MCF 10A (cell line): ENCODE measurements at regions not wholly inside any gene's neighbourhood (a gene's known extent, or its start where the extent isn't known, plus 50 kb on each side); places are given as distances from the start of the nearest gene placed in this dataset.

Source experiments
- BruUV-seq: library from RNA; stranded (reverse); fragments of 400-500 nt; replicated peaks from 2 replicates; lab custom pipeline; 2021; lab: Mats Ljungman, UMichigan
- CTCF ChIA-PET: fragments of 300-600 bp; sonication (Branson Sonifier 250); formaldehyde crosslinking; extraction: SDS; loops from one replicate; lab custom pipeline; 2021; ENCODE audit warnings: antibody characterized with exemption, inconsistent platforms; lab: Yijun Ruan, JAX
- POLR2A ChIA-PET: fragments of 300-600, 350-650 bp; sonication (Branson Sonifier 250); formaldehyde crosslinking; extraction: SDS; loops from one replicate; lab custom pipeline; 2020; ENCODE audit warnings: antibody characterized with exemption, inconsistent platforms; lab: Yijun Ruan, JAX
- DNase-seq: peaks from one replicate; pipeline ENCODE4 v3.0.0-alpha.2; 2018; ENCODE audit not compliant: unreplicated experiment
- H3K27ac Mint-ChIP-seq: one replicate; pipeline ENCODE4 v1.8.0; 2022; ENCODE audit warnings: mild to moderate bottlenecking, low read depth, mixed read lengths; ENCODE audit not compliant: unreplicated experiment
- H3K27me3 Mint-ChIP-seq: one replicate; pipeline ENCODE4 v1.8.0; 2022; ENCODE audit warnings: mixed read lengths; ENCODE audit not compliant: insufficient read depth, unreplicated experiment
- H3K36me3 Mint-ChIP-seq: one replicate; pipeline ENCODE4 v1.8.0; 2022; ENCODE audit warnings: mild to moderate bottlenecking, moderate library complexity, mixed read lengths; ENCODE audit not compliant: insufficient read depth, unreplicated experiment
- H3K4me1 Mint-ChIP-seq: one replicate; pipeline ENCODE4 v1.8.0; 2022; ENCODE audit warnings: mixed read lengths; ENCODE audit not compliant: insufficient read depth, unreplicated experiment
- H3K4me3 Mint-ChIP-seq: one replicate; pipeline ENCODE4 v1.8.0; 2022; ENCODE audit warnings: mild to moderate bottlenecking, moderate library complexity, mixed read lengths; ENCODE audit not compliant: unreplicated experiment
- H3K9me3 Mint-ChIP-seq: one replicate; pipeline ENCODE4 v1.8.0; 2022; ENCODE audit warnings: mixed read lengths; ENCODE audit not compliant: unreplicated experiment
- CTCF ChIP-seq: fragments of 200-600 bp; IDR thresholded peaks from one replicate; pipeline ENCODE4 v1.8.0; 2022; ENCODE audit warnings: antibody characterized with exemption, mild to moderate bottlenecking; ENCODE audit not compliant: unreplicated experiment
- intact Hi-C: fragments of 100-400 bp; cut with micrococcal nuclease; formaldehyde crosslinking; loops from 2 replicates; pipeline ENCODE4 v1.14.1; 2022

GRCh38 chr3:110925798-110926197 is 145.8 kb upstream of the NECTIN3 start:
- CTCF ChIA-PET: no interaction called here
- POLR2A ChIA-PET: no interaction called here
- H3K36me3 Mint-ChIP-seq: no peaks in the 10 kb centered on the region
- no peak for DNase-seq
- H3K9me3 Mint-ChIP-seq: no peaks in the 10 kb centered on the region
- H3K27me3 Mint-ChIP-seq: no peaks in the 10 kb centered on the region
- no peak overlapping the region for H3K27ac Mint-ChIP-seq
- no TSS peak for BruUV-seq
- intact Hi-C loops: no loop called here
- no peak overlapping the region for H3K4me3 Mint-ChIP-seq
- no peak for TF ChIP-seq CTCF
- H3K4me1 Mint-ChIP-seq: no peaks in the 10 kb centered on the region

GRCh38 chr3:110928016-110928662 is 143.5 kb upstream of the NECTIN3 start:
- Mint-ChIP-seq H3K9me3 (no peaks in the 10 kb centered on the region), H3K4me1 (no peaks in the 10 kb centered on the region), H3K27ac (no peak overlapping the region), H3K36me3 (no peaks in the 10 kb centered on the region), H3K4me3 (no peak overlapping the region), H3K27me3 (no peaks in the 10 kb centered on the region)
- ChIA-PET POLR2A (no interaction called here), CTCF (interaction anchor here (1.3 kb wide), 1 partner anchor 47 kb away, joined by 3 read pairs; no protein-coding TSS in a partner anchor)
- DNase-seq: no peak
- no peak for TF ChIP-seq CTCF
- intact Hi-C loops: no loop called here
- BruUV-seq: no TSS peak

- no peaks in the 10 kb centered on the region for H3K36me3 Mint-ChIP-seq
- H3K4me3 Mint-ChIP-seq: no peak overlapping the region
- intact Hi-C loops: no loop called here
- H3K9me3 Mint-ChIP-seq: no peaks in the 10 kb centered on the region
- H3K4me1 Mint-ChIP-seq: no peaks in the 10 kb centered on the region
- no peak overlapping the region for H3K27ac Mint-ChIP-seq
- H3K27me3 Mint-ChIP-seq: no peaks in the 10 kb centered on the region
- no peak for DNase-seq
- no peak for TF ChIP-seq CTCF
- ChIA-PET CTCF (no interaction called here), POLR2A (no interaction called here)
- BruUV-seq: no TSS peak
Measured at GRCh38 chr3:110929816-110930215, 141.8 kb upstream of the NECTIN3 start.

DNA sequence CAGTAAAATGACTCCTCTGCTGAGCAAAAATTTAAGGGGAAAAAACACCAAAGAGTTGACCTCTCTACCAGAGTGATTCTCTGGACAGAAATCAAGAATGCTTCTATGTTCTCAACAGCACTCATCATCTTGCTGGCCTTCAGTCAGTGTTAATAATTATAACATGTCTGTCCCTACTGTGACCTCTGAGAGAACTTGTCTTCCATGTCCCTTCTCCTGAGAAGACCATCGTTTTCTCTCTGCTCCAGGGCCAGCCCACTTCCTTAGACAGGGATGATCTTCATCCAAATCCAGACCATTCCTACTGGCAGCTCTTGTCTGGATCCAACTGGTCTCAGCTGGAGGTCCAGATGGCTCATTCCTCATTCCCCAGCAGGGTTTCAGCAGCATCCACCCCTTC is 139.0 kb upstream of the NECTIN3 start:
- TF ChIP-seq CTCF: no peak
- Mint-ChIP-seq H3K4me1 (no peaks in the 10 kb centered on the region), H3K27ac (no peak overlapping the region), H3K27me3 (no peaks in the 10 kb centered on the region), H3K36me3 (no peaks in the 10 kb centered on the region), H3K9me3 (no peaks in the 10 kb centered on the region), H3K4me3 (no peak overlapping the region)
- intact Hi-C loops: no loop called here
- ChIA-PET CTCF (interaction anchor here (0.7 kb wide), 1 partner anchor 649 kb away, joined by 3 read pairs; no protein-coding TSS in a partner anchor), POLR2A (no interaction called here)
- no peak for DNase-seq
- BruUV-seq: no TSS peak
